Gastrocnemius medialis (tissue), 4 donors: ENCODE measurements at regions not wholly inside any gene's neighbourhood (a gene's known extent, or its start where the extent isn't known, plus 50 kb on each side); places are given as distances from the start of the nearest gene placed in this dataset.

Experiments
- CTCF ChIP-seq, 5 experiments: fragments of 450-650 bp in 3 of 5; fragments of 200-600 bp in 2 of 5; sonication (generic) in 2 of 5; IDR thresholded peaks in 4 of 5; conservative IDR thresholded peaks in 1 of 5; 1 replicate in 4 of 5; 2 replicates in 1 of 5; pipeline ENCODE4 v1.5.1; 2016 to 2019; ENCODE audit warnings: antibody characterized with exemption in 5 of 5, mild to moderate bottlenecking in 3 of 5, moderate library complexity in 3 of 5
- POLR2A ChIP-seq, 2 donors: fragments of 450-650 bp; IDR thresholded peaks; one replicate each; pipeline ENCODE4 v1.6.1; 2017; ENCODE audit warnings: antibody characterized with exemption in 2 of 2, mild to moderate bottlenecking in 2 of 2, moderate library complexity in 2 of 2

- TF ChIP-seq CTCF (IDR thresholded peaks at IDR 0.05 in 4 of 5, conservative IDR thresholded peaks at IDR 0.05 in 1 of 5), result no peak
- no peak for TF ChIP-seq POLR2A (IDR thresholded peaks at IDR 0.05)
Observed at GRCh38 chr12:96131230-96131788, 62.9 kb upstream of the ELK3 start.
